ENCODE measurements at regions not wholly inside any gene's neighbourhood (a gene's known extent, or its start where the extent isn't known, plus 50 kb on each side); places are given as distances from the start of the nearest gene placed in this dataset.

DNA sequence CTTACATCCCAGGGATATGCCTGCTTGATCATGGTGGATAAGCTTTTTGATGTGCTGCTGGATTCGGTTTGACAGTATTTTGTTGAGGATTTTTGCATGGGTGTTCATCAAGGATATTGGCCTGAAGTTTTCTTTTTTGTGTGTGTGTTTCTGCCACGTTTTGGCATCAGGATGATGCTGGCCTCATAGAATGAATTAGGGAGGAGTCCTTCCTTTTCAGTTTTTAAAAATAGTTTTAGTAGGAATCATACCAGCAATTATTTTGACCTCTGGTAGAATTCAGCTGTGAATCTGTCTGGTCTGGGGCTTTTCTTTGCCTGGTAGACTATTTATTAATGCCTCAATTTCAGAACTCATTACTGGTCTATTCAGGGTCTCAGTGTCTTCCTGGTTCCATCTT lies 362.4 kb downstream of the JRKL start:
- no peak overlapping the region for H3K4me3 ChIP-seq (ENCODE audit: low read length)
- no peak overlapping the region for H3K27ac ChIP-seq (ENCODE audit: low read depth, low read length)
- H4K20me1 ChIP-seq (ENCODE audit: control insufficient read depth, insufficient read depth, low read depth, low read length) = no peaks in the 10 kb centered on the region
- no peaks in the 10 kb centered on the region for H3K4me1 ChIP-seq (ENCODE audit: control insufficient read depth, low read length)
- H3F3A ChIP-seq (ENCODE audit: control insufficient read depth, insufficient read depth) = no peaks in the 10 kb centered on the region
- H3K9me2 ChIP-seq (replicated peaks; ENCODE audit: control insufficient read depth, low read length) = no peaks in the 10 kb centered on the region
- H3K36me3 ChIP-seq (ENCODE audit: control insufficient read depth, low read length) = no peaks in the 10 kb centered on the region
- no peaks in the 10 kb centered on the region for H3K27me3 ChIP-seq (ENCODE audit: control insufficient read depth, low read length)
- H3K79me2 ChIP-seq (ENCODE audit: control insufficient read depth, low read length) = no peaks in the 10 kb centered on the region
- no peaks in the 10 kb centered on the region for H3K9me3 ChIP-seq (ENCODE audit: control insufficient read depth, insufficient read depth, low read length)
- TF ChIP-seq EZH2phosphoT487 (IDR thresholded peaks at IDR 0.05; ENCODE audit: borderline replicate concordance, low read length) = no peak
- TF ChIP-seq, protein P1, sequence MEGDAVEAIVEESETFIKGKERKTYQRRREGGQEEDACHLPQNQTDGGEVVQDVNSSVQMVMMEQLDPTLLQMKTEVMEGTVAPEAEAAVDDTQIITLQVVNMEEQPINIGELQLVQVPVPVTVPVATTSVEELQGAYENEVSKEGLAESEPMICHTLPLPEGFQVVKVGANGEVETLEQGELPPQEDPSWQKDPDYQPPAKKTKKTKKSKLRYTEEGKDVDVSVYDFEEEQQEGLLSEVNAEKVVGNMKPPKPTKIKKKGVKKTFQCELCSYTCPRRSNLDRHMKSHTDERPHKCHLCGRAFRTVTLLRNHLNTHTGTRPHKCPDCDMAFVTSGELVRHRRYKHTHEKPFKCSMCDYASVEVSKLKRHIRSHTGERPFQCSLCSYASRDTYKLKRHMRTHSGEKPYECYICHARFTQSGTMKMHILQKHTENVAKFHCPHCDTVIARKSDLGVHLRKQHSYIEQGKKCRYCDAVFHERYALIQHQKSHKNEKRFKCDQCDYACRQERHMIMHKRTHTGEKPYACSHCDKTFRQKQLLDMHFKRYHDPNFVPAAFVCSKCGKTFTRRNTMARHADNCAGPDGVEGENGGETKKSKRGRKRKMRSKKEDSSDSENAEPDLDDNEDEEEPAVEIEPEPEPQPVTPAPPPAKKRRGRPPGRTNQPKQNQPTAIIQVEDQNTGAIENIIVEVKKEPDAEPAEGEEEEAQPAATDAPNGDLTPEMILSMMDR (IDR thresholded peaks at IDR 0.05; ENCODE audit: low read depth, low read length, poor library complexity, severe bottlenecking) = no peak
- no peak overlapping the region for H3K4me2 ChIP-seq (ENCODE audit: low read length)

- Histone ChIP-seq H3K27ac (ENCODE audit: low read depth, low read length) (no peak overlapping the region), H3K4me1 (ENCODE audit: control insufficient read depth, low read length) (no peaks in the 10 kb centered on the region), H3K36me3 (ENCODE audit: control insufficient read depth, low read length) (no peaks in the 10 kb centered on the region), H4K20me1 (ENCODE audit: control insufficient read depth, insufficient read depth, low read depth, low read length) (no peaks in the 10 kb centered on the region), H3K27me3 (ENCODE audit: control insufficient read depth, low read length) (no peaks in the 10 kb centered on the region), H3F3A (ENCODE audit: control insufficient read depth, insufficient read depth) (no peaks in the 10 kb centered on the region), H3K9me3 (ENCODE audit: control insufficient read depth, insufficient read depth, low read length) (no peaks in the 10 kb centered on the region), H3K4me3 (ENCODE audit: low read length) (no peak overlapping the region), H3K4me2 (ENCODE audit: low read length) (no peak overlapping the region), H3K9me2 (replicated peaks; ENCODE audit: control insufficient read depth, low read length) (no peaks in the 10 kb centered on the region), H3K79me2 (ENCODE audit: control insufficient read depth, low read length) (no peaks in the 10 kb centered on the region)
- TF ChIP-seq, protein P1 (IDR thresholded peaks at IDR 0.05; ENCODE audit: low read depth, low read length, poor library complexity, severe bottlenecking) = no peak
- TF ChIP-seq EZH2phosphoT487 (IDR thresholded peaks at IDR 0.05; ENCODE audit: borderline replicate concordance, low read length) = no peak
These were observed 364.2 kb downstream of the JRKL start for GRCh38 chr11:96753997-96754396.

- Histone ChIP-seq H3K4me3 (ENCODE audit: low read length) (no peak overlapping the region), H3F3A (ENCODE audit: control insufficient read depth, insufficient read depth) (no peaks in the 10 kb centered on the region), H3K27ac (ENCODE audit: low read depth, low read length) (no peak overlapping the region), H3K9me2 (replicated peaks; ENCODE audit: control insufficient read depth, low read length) (no peaks in the 10 kb centered on the region), H3K36me3 (ENCODE audit: control insufficient read depth, low read length) (no peaks in the 10 kb centered on the region), H3K9me3 (ENCODE audit: control insufficient read depth, insufficient read depth, low read length) (no peaks in the 10 kb centered on the region), H4K20me1 (ENCODE audit: control insufficient read depth, insufficient read depth, low read depth, low read length) (no peaks in the 10 kb centered on the region), H3K79me2 (ENCODE audit: control insufficient read depth, low read length) (no peaks in the 10 kb centered on the region), H3K4me2 (ENCODE audit: low read length) (no peak overlapping the region), H3K4me1 (ENCODE audit: control insufficient read depth, low read length) (no peaks in the 10 kb centered on the region), H3K27me3 (ENCODE audit: control insufficient read depth, low read length) (no peaks in the 10 kb centered on the region)
- TF ChIP-seq EZH2phosphoT487 (IDR thresholded peaks at IDR 0.05; ENCODE audit: borderline replicate concordance, low read length) = no peak
- TF ChIP-seq, protein P1 (IDR thresholded peaks at IDR 0.05; ENCODE audit: low read depth, low read length, poor library complexity, severe bottlenecking) = no peak
These were observed 365.4 kb downstream of the JRKL start for GRCh38 chr11:96755209-96755608.

DNA sequence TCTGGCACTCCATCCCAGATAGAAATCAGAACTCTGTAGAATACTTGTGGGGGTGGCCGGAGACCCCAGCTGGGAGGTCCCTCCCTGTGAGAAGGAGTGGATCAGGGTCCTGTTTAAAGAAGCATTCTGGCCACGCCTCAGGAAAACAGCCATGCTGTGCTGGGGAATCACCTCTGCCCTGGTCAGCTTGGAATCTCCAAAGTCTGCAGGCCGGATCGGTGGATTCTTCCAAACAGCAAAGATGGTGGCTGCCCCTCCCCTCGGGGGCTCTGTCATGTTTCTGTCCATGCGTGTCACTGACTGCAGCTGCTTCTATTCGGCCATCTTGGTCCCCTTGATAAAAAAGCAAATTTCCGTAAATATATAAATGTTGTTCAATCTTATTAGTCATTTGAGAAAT lies 365.9 kb downstream of the JRKL start:
- H4K20me1 ChIP-seq (ENCODE audit: control insufficient read depth, insufficient read depth, low read depth, low read length) = no peaks in the 10 kb centered on the region
- TF ChIP-seq EZH2phosphoT487 (IDR thresholded peaks at IDR 0.05; ENCODE audit: borderline replicate concordance, low read length) = no peak
- TF ChIP-seq, protein P1 (IDR thresholded peaks at IDR 0.05; ENCODE audit: low read depth, low read length, poor library complexity, severe bottlenecking) = no peak
- no peaks in the 10 kb centered on the region for H3F3A ChIP-seq (ENCODE audit: control insufficient read depth, insufficient read depth)
- no peaks in the 10 kb centered on the region for H3K4me1 ChIP-seq (ENCODE audit: control insufficient read depth, low read length)
- H3K9me3 ChIP-seq (ENCODE audit: control insufficient read depth, insufficient read depth, low read length) = no peaks in the 10 kb centered on the region
- H3K4me3 ChIP-seq (ENCODE audit: low read length) = no peak overlapping the region
- H3K79me2 ChIP-seq (ENCODE audit: control insufficient read depth, low read length) = no peaks in the 10 kb centered on the region
- no peak overlapping the region for H3K4me2 ChIP-seq (ENCODE audit: low read length)
- H3K9me2 ChIP-seq (replicated peaks; ENCODE audit: control insufficient read depth, low read length) = no peaks in the 10 kb centered on the region
- H3K27me3 ChIP-seq (ENCODE audit: control insufficient read depth, low read length) = no peaks in the 10 kb centered on the region
- H3K27ac ChIP-seq (ENCODE audit: low read depth, low read length) = no peak overlapping the region
- no peaks in the 10 kb centered on the region for H3K36me3 ChIP-seq (ENCODE audit: control insufficient read depth, low read length)
